A549 (cell line): ENCODE measurements at regions not wholly inside any gene's neighbourhood (a gene's known extent, or its start where the extent isn't known, plus 50 kb on each side); places are given as distances from the start of the nearest gene placed in this dataset.

Experiments used
- ATAC-seq, 2 experiments: fragments of 200-7000 bp in 1 of 2; fragments of >200 bp in 1 of 2; cut with Nextera tagmentation in 1 of 2; cut with Tn5 transposase in 1 of 2; 3 replicates each; pipeline versions ENCODE4 v1.8.0 to v1.9.1; 2018 to 2020; ENCODE audit warnings: mild to moderate bottlenecking in 1 of 2, moderate library complexity in 1 of 2
- CTCF ChIA-PET: fragments of 300-600 bp; sonication (Branson Sonifier 250); formaldehyde crosslinking; extraction: SDS; loops from one replicate; lab custom pipeline; 2021; ENCODE audit warnings: antibody characterized with exemption, inconsistent platforms; lab: Yijun Ruan, JAX
- POLR2A ChIA-PET: fragments of 350-600 bp; formaldehyde crosslinking; extraction: SDS; loops from one replicate; lab custom pipeline; 2021; ENCODE audit warnings: antibody characterized with exemption, inconsistent platforms; lab: Yijun Ruan, JAX
- DNase-seq, 2 experiments: peaks; one replicate each; pipeline versions ENCODE4 v3.0.0 to v3.0.0-alpha.2; 2011 to 2016; ENCODE audit warnings: low read depth in 1 of 2, low spot score in 1 of 2
- FAIRE-seq: peaks from 2 replicates; lab custom pipeline; 2011; peaks lifted over from hg19 to GRCh38; lab: Jason Lieb, UNC
- H3K27ac ChIP-seq, 2 experiments: fragments of >200 bp; sonication (Bioruptor Twin); formaldehyde crosslinking; 3 replicates each; pipeline ENCODE4 v1.5.1; 2016 to 2017
- H3K4me1 ChIP-seq: fragments of >200 bp; sonication (Bioruptor Twin); formaldehyde crosslinking; 3 replicates; pipeline ENCODE4 v1.6.1; 2016
- H3K4me2 ChIP-seq: fragments of >200 bp; sonication (Bioruptor Twin); formaldehyde crosslinking; 3 replicates; pipeline ENCODE4 v1.6.1; 2016
- H3K4me3 ChIP-seq: fragments of >200 bp; sonication (Bioruptor Twin); formaldehyde crosslinking; 3 replicates; pipeline ENCODE4 v1.5.1; 2016
- H3K9me3 ChIP-seq: fragments of >200 bp; sonication (Bioruptor Twin); formaldehyde crosslinking; 3 replicates; pipeline ENCODE4 v1.6.1; 2016
- BHLHE40 ChIP-seq: IDR thresholded peaks from 2 replicates; pipeline ENCODE4 v1.6.1; 2012; ENCODE audit warnings: low read depth, low read length, inconsistent platforms
- CBX8 ChIP-seq: fragments of 200-600 bp; sonication (generic); IDR thresholded peaks from 2 replicates; pipeline ENCODE4 v1.6.1; 2016
- CHD2 ChIP-seq: fragments of 150-350 bp; IDR thresholded peaks from 2 replicates; pipeline ENCODE4 v1.6.1; 2014; ENCODE audit warnings: low read length; ENCODE audit not compliant: partially characterized antibody
- CHD4 ChIP-seq: fragments of 200-600 bp; sonication (generic); IDR thresholded peaks from 2 replicates; pipeline ENCODE4 v1.6.1; 2016; ENCODE audit warnings: antibody characterized with exemption, mild to moderate bottlenecking, borderline replicate concordance
- E2F6 ChIP-seq: IDR thresholded peaks from 2 replicates; pipeline ENCODE4 v1.6.1; 2012; ENCODE audit warnings: low read depth, borderline replicate concordance
- EHF ChIP-seq: fragments of 250-450 bp; sonication (Bioruptor Pico); IDR thresholded peaks from 2 replicates; pipeline ENCODE4 v1.5.0; 2020; ENCODE audit warnings: mild to moderate bottlenecking
- FOSL2 ChIP-seq, 2 experiments: fragments of 450-650 bp in 1 of 2; fragments of >200 bp in 1 of 2; sonication (Bioruptor Twin) in 1 of 2; formaldehyde crosslinking; IDR thresholded peaks; 2 replicates each; pipeline versions ENCODE4 v1.5.0 to v1.6.1; 2016 to 2020; ENCODE audit warnings: mild to moderate bottlenecking in 1 of 2, moderate library complexity in 1 of 2
- HDAC2 ChIP-seq: fragments of 200-600 bp; sonication (generic); IDR thresholded peaks from 2 replicates; pipeline ENCODE4 v1.6.1; 2016
- HOXA7 ChIP-seq: fragments of 250-450 bp; sonication (Bioruptor Pico); IDR thresholded peaks from 2 replicates; pipeline ENCODE4 v1.5.0; 2020; ENCODE audit warnings: mild to moderate bottlenecking, moderate library complexity
- HOXB13 ChIP-seq: fragments of 250-450 bp; sonication (Bioruptor Pico); IDR thresholded peaks from 2 replicates; pipeline ENCODE4 v1.5.0; 2020; ENCODE audit warnings: low read depth, mild to moderate bottlenecking, moderate library complexity
- HOXB5 ChIP-seq: fragments of 250-450 bp; sonication (Bioruptor Pico); IDR thresholded peaks from 2 replicates; pipeline ENCODE4 v1.5.0; 2020; ENCODE audit warnings: mild to moderate bottlenecking, moderate library complexity
- KDM1A ChIP-seq: fragments of 200-600 bp; sonication (generic); IDR thresholded peaks from 2 replicates; pipeline ENCODE4 v1.6.1; 2016; ENCODE audit warnings: low read depth, mild to moderate bottlenecking
- NFE2L2 ChIP-seq: fragments of 150-350 bp; conservative IDR thresholded peaks from 2 replicates; pipeline ENCODE4 v1.6.1; 2014; ENCODE audit warnings: low read length
- NR3C1 ChIP-seq: fragments of >200 bp; sonication (Bioruptor Twin); formaldehyde crosslinking; IDR thresholded peaks from 3 replicates; pipeline ENCODE4 v1.6.1; 2017
- POLR2AphosphoS2 ChIP-seq: conservative IDR thresholded peaks from 2 replicates; pipeline ENCODE4 v1.6.1; 2012; ENCODE audit warnings: low read length, improper control_type of control experiment, inconsistent platforms
- RARB ChIP-seq: fragments of 250-450 bp; sonication (Bioruptor Pico); IDR thresholded peaks from 2 replicates; pipeline ENCODE4 v1.8.0; 2021; ENCODE audit warnings: mild to moderate bottlenecking, moderate library complexity
- RCOR1 ChIP-seq: fragments of 150-350 bp; IDR thresholded peaks from 2 replicates; pipeline ENCODE4 v1.6.1; 2014; ENCODE audit warnings: antibody characterized with exemption, low read length, low read depth
- RFX5 ChIP-seq: fragments of 450-650 bp; IDR thresholded peaks from 2 replicates; pipeline ENCODE4 v1.7.1; 2014; ENCODE audit warnings: antibody characterized with exemption, mild to moderate bottlenecking, moderate library complexity
- TFCP2L1 ChIP-seq: fragments of 250-450 bp; sonication (Bioruptor Pico); IDR thresholded peaks from 2 replicates; pipeline ENCODE4 v1.5.0; 2021; ENCODE audit warnings: mild to moderate bottlenecking
- USF2 ChIP-seq: fragments of 450-650 bp; IDR thresholded peaks from 2 replicates; pipeline ENCODE4 v1.6.1; 2014; ENCODE audit warnings: antibody characterized with exemption
- ZC3H11A ChIP-seq: fragments of 450-650 bp; IDR thresholded peaks from 2 replicates; pipeline ENCODE4 v1.6.1; 2014; ENCODE audit warnings: antibody characterized with exemption, mild to moderate bottlenecking
- WGBS: methylation state at CpG from one replicate; pipeline ENCODE4 v1.1.6; 2017; ENCODE audit errors: missing lambda C conversion rate; 5-methylcytosine and 5-hydroxymethylcytosine counted together
- TF ChIP-seq, protein P1 (sequence below): fragments of 250-450 bp; sonication (Bioruptor Pico); IDR thresholded peaks from 2 replicates; pipeline ENCODE4 v1.5.0; 2021; ENCODE audit warnings: mild to moderate bottlenecking, moderate library complexity, borderline replicate concordance
- TF ChIP-seq, protein P2 (sequence below): fragments of 150-350 bp; IDR thresholded peaks from 2 replicates; pipeline ENCODE4 v1.6.1; 2014; ENCODE audit warnings: low read depth, mild to moderate bottlenecking, low read length

DNA sequence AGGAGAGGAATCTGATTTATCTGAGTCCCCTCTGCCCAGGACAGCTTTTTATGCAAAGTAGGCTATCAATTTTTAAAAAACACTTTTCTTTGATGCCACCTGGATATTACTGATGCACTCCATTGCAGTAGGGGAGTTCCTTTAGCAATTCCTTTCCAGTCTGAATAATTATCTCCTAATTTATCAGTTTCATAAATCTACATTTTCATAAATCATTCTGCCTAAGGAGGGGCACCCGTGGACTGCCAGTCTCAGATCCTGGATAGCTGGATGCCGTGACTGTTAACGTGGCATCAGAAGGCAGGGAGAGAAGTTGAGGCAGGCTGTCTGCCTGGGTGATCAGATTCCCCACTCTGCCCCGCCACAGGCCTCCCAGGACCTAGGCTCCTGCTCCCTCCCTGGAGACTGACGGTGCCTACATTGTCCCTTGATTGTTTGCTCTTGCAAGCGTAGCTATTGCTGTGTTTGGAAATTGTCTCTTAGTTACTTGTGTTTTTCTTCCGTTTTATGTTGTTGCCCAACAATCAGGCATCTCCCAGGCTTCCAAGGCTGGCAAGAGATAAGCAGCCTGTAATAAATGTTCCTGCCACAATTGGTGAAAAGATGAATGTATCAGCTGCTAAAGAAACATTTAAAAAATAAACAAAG, 75.2 kb downstream of the KATNIP start:
- 77% methylated on average over 7 of the region's 7 CpGs for WGBS
- ATAC-seq: peak in 1 of 2 experiments; percentile 51; a peak in 3 of 6 replicates
- Histone ChIP-seq H3K4me3 (no peak overlapping the region), H3K9me3 (no peaks in the 10 kb centered on the region), H3K4me1 (no peaks in the 10 kb centered on the region), H3K27ac (no peak overlapping the region), H3K4me2 (no peak overlapping the region)
- POLR2A ChIA-PET: no interaction called here
- CTCF ChIA-PET: interaction anchor here (0.6 to 1.5 kb wide), 3 partner anchors 15 to 33 kb away, joined by 3 to 8 read pairs (median 5); no protein-coding TSS in a partner anchor
- TF ChIP-seq CBX8 (no peak), POLR2AphosphoS2 (no peak), ZC3H11A (no peak), HOXB13 (CRISPR knock-in tag) (no peak), USF2 (no peak), CHD4 (no peak), E2F6 (no peak), BHLHE40 (no peak), KDM1A (no peak), HOXB5 (no peak), NFE2L2 (no peak)
- TF ChIP-seq, protein P1, sequence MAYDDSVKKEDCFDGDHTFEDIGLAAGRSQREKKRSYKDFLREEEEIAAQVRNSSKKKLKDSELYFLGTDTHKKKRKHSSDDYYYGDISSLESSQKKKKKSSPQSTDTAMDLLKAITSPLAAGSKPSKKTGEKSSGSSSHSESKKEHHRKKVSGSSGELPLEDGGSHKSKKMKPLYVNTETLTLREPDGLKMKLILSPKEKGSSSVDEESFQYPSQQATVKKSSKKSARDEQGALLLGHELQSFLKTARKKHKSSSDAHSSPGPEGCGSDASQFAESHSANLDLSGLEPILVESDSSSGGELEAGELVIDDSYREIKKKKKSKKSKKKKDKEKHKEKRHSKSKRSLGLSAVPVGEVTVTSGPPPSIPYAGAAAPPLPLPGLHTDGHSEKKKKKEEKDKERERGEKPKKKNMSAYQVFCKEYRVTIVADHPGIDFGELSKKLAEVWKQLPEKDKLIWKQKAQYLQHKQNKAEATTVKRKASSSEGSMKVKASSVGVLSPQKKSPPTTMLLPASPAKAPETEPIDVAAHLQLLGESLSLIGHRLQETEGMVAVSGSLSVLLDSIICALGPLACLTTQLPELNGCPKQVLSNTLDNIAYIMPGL (CRISPR knock-in tag): no peak
- peak in 1 of 2 experiments; percentile 52 for DNase-seq
- FAIRE-seq: no peak

DNA sequence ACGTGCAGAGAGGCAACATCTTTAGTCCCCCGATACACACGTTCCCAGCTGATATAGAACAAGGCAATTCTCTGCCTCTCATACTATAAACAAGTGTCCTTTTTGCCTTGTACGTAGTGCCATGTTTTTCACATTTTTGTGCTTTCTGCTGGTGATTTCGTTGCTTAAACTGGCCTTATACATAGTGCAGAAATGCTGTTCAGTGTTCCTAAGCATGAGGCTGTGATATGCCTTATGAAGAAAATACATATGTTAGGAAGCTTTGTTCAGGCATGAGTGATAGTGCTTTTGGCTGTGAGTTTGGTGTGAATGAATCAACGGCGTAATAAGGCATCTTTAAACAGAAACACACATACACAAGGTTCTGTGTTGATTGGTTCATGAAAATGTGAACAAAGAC, 77.2 kb downstream of the KATNIP start:
- H3K4me2 ChIP-seq: no peak overlapping the region
- no peak overlapping the region for H3K4me3 ChIP-seq
- ChIA-PET CTCF (interaction anchor here (0.7 to 5.3 kb wide), 2 partner anchors 13 to 418 kb away, joined by 3 to 50 read pairs; no protein-coding TSS in a partner anchor), POLR2A (no interaction called here)
- WGBS: 84% methylated on average over 7 of the region's 7 CpGs
- no peak overlapping the region for H3K27ac ChIP-seq
- DNase-seq: no peak
- FAIRE-seq: no peak
- TF ChIP-seq RFX5 (no peak), TFCP2L1 (no peak), HDAC2 (no peak), EHF (CRISPR knock-in tag) (no peak), CHD2 (no peak), HOXB5 (no peak), HOXA7 (no peak), RARB (CRISPR knock-in tag) (no peak), USF2 (no peak), RCOR1 (no peak), FOSL2 (IDR thresholded peaks at IDR 0.05) (no peak), FOSL2 (CRISPR knock-in tag; IDR thresholded peaks at IDR 0.05) (no peak), NR3C1 (no peak)
- TF ChIP-seq, protein P2, sequence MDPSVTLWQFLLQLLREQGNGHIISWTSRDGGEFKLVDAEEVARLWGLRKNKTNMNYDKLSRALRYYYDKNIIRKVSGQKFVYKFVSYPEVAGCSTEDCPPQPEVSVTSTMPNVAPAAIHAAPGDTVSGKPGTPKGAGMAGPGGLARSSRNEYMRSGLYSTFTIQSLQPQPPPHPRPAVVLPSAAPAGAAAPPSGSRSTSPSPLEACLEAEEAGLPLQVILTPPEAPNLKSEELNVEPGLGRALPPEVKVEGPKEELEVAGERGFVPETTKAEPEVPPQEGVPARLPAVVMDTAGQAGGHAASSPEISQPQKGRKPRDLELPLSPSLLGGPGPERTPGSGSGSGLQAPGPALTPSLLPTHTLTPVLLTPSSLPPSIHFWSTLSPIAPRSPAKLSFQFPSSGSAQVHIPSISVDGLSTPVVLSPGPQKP: no peak
- no peaks in the 10 kb centered on the region for H3K9me3 ChIP-seq
- ATAC-seq: no peak
- no peaks in the 10 kb centered on the region for H3K4me1 ChIP-seq
